GM12874 (cell line): ENCODE measurements at regions not wholly inside any gene's neighbourhood (a gene's known extent, or its start where the extent isn't known, plus 50 kb on each side); places are given as distances from the start of the nearest gene placed in this dataset.

Experiments used
- TF ChIP-seq, protein P1 (sequence below): IDR thresholded peaks from 2 replicates; pipeline ENCODE4 v1.5.1; 2011; ENCODE audit warnings: low read depth, mild to moderate bottlenecking, control low read depth, low read length, moderate library complexity; ENCODE audit not compliant: insufficient read depth

DNA sequence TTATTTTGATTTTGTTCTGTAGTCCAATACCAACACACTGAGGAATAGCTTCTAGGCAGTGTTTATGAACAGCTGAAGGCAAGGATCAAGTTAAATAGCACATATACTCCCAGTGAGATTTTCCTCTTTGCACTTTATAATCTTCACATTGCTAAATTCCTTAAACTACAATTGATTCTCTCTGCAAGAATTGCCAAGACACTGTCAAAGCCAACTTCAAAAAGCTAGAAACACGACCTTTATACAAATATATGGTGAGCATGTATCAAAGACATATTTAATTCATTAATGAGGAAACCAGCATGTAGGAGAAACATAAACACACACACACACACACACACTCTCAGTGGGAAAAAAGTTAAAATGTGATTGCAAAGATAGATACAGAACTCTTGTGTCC lies 86.4 kb upstream of the FAM9C start:
- TF ChIP-seq, protein P1, sequence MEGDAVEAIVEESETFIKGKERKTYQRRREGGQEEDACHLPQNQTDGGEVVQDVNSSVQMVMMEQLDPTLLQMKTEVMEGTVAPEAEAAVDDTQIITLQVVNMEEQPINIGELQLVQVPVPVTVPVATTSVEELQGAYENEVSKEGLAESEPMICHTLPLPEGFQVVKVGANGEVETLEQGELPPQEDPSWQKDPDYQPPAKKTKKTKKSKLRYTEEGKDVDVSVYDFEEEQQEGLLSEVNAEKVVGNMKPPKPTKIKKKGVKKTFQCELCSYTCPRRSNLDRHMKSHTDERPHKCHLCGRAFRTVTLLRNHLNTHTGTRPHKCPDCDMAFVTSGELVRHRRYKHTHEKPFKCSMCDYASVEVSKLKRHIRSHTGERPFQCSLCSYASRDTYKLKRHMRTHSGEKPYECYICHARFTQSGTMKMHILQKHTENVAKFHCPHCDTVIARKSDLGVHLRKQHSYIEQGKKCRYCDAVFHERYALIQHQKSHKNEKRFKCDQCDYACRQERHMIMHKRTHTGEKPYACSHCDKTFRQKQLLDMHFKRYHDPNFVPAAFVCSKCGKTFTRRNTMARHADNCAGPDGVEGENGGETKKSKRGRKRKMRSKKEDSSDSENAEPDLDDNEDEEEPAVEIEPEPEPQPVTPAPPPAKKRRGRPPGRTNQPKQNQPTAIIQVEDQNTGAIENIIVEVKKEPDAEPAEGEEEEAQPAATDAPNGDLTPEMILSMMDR: no peak

DNA sequence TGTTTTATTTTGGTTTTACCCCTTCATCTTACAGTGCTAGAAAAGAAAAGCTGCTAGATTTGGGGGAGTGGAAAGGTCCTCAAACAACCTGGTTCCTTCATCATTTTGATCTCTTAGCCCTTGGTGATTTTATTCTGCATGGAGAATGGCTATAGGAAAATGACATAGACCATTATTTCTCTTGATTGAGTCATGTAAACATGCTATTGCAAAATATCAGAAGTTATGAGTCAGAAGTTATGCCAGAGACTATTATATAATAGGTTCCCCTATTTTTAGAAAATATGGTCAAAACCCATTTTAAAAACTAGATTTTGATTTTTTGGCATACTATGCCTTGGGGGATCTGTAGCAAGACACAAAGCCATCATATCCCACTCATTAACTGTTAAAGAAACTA lies 83.7 kb upstream of the FAM9C start:
- TF ChIP-seq, protein P1: no peak

DNA sequence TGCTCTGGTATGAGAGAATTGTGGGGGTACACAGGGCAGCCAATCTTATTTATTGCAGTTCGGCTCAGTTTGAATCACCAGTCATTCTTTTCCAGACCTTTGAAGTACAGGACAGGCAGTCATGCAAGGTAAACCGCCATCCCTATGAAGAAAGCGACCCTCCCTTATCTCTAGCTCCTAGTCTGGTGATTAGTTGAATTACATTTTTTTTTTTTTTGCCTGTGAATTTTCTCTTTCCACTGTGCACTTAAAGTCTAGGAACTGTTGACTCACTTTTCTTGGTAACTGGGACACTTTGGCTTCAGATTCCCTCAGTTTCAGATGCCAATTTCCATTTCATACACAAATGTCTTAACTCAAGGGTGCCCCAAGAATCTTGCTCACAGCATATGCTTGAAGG lies 82.4 kb upstream of the FAM9C start:
- TF ChIP-seq, protein P1: no peak

- TF ChIP-seq, protein P1: no peak
These were observed 80.8 kb upstream of the FAM9C start for GRCh38 chrX:13125188-13125587.

DNA sequence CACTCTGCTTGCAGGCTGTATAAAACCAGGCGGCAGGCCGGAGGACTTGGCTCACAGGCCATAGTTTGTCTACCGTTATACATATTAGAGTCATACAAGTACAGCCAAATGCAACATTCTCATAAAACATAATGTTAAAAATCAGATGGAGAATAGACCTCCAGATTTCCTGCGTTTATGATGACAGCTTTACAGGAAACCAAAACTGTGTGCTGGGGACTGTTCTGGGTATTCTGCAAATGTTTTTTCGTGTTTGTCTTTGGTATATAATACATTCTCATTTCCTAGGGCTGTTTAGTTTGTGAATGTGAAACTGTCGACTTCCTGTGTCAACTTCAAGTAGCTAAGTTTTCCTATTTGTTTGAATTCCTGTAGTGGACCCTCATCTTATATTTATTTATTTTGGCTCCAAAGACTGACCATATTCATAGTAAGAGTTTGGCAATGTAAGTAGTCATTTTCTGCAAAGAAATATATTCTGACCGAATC lies 79.5 kb upstream of the FAM9C start:
- TF ChIP-seq, protein P1: no peak

DNA sequence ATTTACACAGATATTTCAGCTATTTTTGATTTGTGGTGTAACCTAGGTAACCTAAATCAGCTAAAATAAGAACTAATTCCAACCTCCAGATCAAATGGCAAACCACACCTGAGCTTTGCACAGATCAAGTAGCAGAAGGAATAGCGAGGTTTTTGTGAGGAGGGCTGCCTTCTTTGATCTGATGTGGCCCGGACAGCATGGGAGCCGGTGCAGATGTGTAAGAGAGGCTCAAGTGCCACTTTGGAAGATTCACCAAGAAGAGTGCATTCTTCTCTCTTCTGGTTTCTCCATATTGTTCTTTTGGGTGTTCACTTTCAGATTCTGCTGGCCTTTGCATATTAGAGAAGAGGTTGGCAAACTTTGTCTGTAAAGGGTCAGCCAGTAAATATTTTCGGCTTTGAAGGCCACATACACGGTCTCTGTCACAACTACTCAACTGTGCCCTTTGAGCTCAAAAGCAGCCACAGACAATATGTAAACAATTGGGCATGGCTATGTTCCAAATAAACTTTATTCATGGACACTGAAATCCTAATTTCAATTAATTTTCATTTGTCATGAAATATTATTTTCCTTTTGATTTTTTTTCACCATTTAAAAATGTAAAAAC lies 78.9 kb upstream of the FAM9C start:
- TF ChIP-seq, protein P1: no peak

DNA sequence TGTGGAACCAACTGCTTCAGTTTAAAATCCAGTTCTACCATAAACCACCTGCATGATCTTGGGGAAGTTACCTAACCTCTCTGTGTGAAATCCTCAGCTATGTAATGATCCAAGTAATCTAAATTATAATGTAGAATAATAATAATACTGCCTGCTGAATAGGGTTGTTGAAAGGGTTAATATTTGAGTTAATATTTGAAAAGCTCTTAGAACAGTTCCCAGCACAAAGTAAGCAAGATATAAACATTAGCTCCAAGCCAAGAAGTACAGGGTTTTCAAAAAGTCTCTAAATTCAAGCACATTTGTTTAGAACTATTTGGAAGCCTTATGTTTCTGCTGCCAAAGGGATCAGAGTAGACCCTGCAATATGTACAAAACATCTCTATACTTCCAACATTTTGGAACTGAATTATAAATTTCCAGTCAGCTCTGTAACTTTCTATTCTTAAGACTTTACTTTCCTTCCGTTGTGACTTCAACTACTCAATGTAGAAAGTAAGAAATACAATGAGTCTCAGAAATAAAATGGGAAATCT lies 76.7 kb upstream of the FAM9C start:
- TF ChIP-seq, protein P1: no peak

DNA sequence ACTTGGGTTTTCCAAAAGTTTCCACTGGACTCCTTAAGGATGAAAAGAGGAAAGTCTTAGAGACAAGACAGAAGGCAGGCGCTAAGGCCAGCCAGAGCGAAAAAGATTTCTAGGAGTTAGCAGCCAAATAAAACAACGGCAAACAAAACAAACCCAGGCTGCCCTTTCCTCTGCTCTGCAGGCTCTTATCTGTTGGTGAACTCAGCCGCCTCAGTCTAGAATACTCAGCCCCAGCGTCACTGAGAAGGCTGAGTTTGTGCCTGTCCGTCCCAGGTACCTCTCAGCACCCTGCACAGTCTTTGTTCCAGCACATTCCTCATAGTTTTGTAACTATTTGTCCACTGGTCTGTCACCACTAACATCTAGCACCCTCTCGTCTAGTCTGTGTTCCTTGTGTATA lies 75.6 kb upstream of the FAM9C start:
- TF ChIP-seq, protein P1: no peak
